ENCODE measurements at regions not wholly inside any gene's neighbourhood (a gene's known extent, or its start where the extent isn't known, plus 50 kb on each side); places are given as distances from the start of the nearest gene placed in this dataset.

- TF ChIP-seq, protein P1, sequence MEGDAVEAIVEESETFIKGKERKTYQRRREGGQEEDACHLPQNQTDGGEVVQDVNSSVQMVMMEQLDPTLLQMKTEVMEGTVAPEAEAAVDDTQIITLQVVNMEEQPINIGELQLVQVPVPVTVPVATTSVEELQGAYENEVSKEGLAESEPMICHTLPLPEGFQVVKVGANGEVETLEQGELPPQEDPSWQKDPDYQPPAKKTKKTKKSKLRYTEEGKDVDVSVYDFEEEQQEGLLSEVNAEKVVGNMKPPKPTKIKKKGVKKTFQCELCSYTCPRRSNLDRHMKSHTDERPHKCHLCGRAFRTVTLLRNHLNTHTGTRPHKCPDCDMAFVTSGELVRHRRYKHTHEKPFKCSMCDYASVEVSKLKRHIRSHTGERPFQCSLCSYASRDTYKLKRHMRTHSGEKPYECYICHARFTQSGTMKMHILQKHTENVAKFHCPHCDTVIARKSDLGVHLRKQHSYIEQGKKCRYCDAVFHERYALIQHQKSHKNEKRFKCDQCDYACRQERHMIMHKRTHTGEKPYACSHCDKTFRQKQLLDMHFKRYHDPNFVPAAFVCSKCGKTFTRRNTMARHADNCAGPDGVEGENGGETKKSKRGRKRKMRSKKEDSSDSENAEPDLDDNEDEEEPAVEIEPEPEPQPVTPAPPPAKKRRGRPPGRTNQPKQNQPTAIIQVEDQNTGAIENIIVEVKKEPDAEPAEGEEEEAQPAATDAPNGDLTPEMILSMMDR (IDR thresholded peaks at IDR 0.05): no peak
- no peak for TF ChIP-seq POLR2A (IDR thresholded peaks at IDR 0.05)
These were observed 664.0 kb upstream of the SGO1 start for GRCh38 chr3:20849975-20850374.
